ENCODE measurements at regions not wholly inside any gene's neighbourhood (a gene's known extent, or its start where the extent isn't known, plus 50 kb on each side); places are given as distances from the start of the nearest gene placed in this dataset.
"Not testable (repeated sequence)": the region's sequence is repeated elsewhere in the genome, so short reads cannot be mapped to it uniquely, and the experiment has no call there.

GRCh38 chr9:110126986-110127864 is 80.7 kb downstream of the C9orf152 start:
- FAIRE-seq = no peak

DNA sequence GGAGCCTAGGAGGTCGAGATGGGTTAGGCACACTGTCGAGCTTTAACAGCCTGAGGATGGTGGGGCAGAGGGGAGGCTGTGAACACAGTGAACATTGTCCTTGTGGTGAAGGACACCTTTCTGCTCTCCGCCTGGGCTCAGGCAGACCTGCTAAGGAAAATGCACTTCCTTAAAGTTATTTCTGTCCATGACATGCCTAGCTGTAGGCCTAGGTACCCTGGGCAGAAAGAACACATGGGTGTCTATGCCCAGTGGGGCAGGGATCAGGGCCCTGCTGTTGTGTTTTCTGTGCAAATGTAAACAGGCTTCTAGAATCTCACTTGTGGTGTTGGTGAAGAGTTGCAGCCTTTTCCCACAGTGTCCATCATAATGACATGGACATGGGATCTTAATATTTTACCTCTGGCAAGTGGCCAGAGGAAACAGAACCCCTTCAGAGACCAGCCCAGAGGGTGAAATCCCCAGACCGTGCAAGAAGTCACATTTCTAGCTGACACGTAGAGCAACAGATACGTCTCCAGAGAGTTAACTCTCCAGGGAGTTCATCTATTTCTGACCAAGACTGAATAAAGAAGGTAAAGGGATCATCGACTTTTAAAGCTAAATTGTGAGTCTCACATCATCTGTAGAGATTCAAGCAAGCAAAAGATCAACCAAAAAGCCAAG is 79.2 kb downstream of the C9orf152 start:
- no peak for FAIRE-seq

DNA sequence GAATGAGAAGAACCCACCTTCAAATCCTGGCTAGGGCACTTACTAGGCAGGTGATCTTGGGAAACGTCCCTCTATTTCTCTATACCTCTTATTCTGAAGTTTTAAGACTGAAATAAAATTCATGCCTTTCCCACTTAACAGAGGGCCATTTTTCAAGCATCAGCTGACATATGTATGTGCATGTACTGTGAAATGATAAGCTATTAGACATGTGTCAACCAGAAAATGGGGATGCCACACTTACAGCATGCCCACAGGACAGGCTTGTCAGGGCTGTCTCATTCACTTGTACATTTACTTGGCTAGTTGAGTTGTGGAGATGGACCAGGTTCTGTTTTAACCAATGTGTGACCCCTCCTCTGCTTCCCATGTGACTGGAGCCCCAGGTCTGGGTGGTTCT is 78.5 kb downstream of the C9orf152 start:
- FAIRE-seq = no peak

DNA sequence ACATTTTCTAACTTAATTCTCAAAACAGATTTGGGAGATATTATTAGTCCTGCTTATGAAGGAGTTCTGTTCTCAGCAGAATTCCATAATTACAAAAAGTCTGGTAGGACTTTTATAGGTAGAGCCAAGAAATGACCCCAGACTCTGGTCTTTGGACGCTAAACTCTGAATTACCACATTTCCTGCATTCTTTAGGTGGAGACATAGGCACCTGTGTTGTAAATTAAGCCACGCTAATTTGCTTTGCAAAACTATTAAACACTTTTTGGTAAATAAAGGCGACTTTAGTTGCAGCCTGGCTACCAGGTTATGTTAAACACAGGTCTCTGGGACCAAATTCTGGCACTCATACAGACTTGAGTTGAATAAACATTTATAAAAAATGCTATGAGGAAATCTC is 77.7 kb downstream of the C9orf152 start:
- FAIRE-seq = no peak

DNA sequence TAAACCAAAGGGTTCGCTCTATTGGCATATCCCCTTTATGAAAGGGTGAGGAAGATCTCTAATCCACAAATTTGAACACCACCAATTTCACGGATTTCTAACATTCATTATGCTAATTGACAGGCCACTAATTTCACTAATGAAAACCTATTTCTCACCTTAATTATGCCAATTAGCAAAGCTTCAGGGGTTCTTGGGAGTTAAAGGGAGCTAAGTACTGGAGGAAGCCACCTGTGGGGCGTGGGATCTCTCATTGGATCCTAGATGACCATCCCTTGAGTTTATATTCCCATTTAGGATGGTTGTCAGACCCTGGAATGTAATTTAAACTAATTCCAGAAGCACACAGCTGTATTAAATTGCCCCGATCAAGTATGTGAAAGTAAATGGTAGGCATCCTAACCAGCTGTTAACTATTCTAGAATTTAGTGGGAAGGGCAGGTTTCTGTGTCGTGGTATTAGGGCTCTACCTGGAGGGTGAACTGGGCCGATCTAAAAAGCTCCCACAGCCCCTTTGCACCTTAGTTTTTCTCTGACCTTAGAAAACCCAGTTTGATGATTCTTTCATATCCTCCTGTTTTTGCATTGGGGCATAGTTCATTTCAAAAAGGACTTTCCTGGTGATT is 77.1 kb downstream of the C9orf152 start:
- no peak for FAIRE-seq

DNA sequence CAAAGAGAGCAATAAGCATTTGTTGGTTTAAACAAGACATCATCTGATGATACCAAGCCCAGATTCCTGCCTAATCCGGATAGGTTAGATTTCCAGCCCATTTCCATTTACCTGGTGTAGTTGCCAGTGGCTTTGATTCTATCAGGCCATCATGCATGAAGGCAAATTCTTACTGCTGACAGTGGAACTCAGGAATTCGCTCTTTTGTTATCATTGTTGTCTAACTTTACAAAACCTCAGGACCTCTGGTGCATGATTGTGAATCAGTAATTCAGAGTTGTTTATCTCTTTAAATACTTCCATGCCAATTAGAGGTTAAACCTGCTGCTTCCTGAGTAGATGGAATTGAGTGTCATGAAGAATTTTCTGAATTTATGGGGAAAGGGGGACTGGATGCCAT is 76.5 kb downstream of the C9orf152 start:
- FAIRE-seq = no peak

DNA sequence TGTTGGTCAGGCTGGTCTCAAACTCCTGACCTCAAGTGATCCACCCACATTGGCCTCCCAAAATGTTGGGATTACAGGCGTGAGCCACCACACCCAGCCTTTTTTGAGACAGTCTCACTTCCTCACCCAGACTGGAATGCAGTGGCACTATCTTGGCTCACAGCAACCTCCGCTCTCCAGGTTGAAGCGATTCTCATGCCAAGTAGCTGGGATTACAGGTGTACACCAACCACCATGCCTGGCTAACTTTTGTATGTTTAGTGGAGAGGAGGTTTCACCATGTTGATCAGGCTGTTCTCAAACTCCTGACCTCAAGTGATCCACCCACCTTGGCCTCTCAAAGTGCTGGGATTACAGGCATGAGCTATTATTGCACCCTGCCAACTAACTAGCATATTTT is 75.4 kb downstream of the C9orf152 start:
- FAIRE-seq = not testable (repeated sequence)

- FAIRE-seq = no peak
Observed at GRCh38 chr9:110133059-110133458, 74.9 kb downstream of the C9orf152 start.

- no peak for FAIRE-seq
Observed at GRCh38 chr9:110133608-110134210, 74.2 kb downstream of the C9orf152 start.

- no peak for FAIRE-seq
Observed at GRCh38 chr9:110135846-110136245, 72.1 kb downstream of the C9orf152 start.

- no peak for FAIRE-seq
Observed at GRCh38 chr9:110136802-110137201, 71.2 kb downstream of the C9orf152 start.

DNA sequence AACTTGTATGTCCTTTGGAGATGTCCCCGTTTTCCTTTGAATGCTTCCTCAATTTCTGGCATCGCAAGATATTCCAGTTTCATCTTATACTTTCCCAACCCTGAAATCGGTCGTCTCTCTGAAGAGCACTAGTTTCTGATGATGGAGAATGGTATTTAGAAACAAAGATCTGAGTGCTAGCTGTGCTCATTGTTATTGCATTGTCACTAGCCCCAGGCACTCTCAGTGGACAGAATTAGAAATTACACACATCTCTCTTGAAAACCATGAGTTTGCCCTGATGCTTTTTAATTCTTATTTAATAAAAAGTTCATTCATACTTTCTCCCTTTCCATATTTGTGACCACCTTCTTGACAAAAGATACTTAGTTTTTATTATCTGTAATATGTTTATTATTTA is 67.7 kb downstream of the C9orf152 start:
- no peak for FAIRE-seq

GRCh38 chr9:110141227-110141793 is 66.6 kb downstream of the C9orf152 start:
- FAIRE-seq = no peak

DNA sequence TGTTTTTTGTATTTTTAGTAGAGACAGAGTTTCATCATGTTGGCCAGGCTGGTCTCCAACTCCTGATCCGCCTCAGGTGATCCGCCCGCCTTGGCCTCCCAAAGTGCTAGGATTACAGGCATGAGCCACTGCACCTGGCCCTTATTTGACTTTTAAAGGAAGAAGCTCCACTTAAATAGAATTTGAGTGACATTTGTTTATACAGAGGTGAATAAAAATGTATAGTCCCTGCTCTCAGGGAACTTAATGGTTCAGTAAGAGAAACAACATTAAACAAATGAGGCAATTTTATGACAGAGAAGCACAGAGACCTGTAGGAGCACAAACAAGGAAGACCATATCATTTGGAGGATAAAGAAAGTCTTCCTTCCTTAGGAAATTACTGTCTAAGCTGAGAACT is 65.7 kb downstream of the C9orf152 start:
- no peak for FAIRE-seq

DNA sequence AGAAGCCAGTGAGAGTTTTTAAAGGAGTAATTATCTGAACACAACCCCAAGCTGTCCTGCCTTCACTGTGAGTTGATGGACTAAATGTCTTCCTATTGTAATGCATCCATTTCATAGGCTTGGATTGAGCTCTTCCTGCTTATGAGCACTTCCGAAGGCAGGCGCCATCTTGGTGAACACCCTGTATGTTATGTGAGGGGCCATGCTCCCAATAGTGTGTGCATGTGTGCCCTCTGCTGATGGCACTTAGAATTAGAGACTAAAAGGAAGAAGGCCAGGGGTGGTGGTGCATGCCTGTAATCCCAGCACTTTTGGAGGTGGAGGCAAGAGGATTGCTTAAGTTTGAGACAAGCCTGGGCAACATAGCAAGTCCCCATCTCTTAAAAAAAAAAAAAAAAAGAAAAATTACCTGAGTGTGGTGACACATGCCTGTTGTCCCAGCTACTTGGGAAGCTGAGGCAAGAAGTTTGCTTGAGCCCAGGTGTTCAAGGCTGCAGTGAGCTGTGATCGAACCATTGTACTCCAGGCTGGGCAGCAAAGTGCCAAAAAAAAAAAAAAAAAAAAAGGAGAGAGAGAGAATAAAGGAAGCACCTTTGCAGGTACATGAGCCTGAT is 65.0 kb downstream of the C9orf152 start:
- FAIRE-seq = no peak

DNA sequence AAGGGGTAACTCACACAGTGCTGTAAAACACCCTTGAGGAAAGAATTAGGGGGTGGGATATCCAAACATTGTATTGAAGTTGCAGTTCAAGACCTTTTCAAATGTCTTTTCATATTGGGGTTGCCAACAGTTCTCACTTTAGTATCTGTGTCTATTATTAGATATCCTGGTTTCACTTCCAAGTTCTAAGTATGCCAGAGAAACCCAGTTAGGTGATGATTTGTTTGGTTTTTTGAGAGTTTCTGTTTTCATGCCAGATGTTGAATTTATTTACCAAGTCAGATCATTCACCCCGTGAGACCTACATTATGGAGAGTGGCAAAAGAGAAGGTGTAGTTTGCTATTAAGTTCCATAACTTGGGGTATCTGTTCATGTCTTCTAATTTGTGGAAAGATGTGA is 64.5 kb downstream of the C9orf152 start:
- FAIRE-seq = no peak

DNA sequence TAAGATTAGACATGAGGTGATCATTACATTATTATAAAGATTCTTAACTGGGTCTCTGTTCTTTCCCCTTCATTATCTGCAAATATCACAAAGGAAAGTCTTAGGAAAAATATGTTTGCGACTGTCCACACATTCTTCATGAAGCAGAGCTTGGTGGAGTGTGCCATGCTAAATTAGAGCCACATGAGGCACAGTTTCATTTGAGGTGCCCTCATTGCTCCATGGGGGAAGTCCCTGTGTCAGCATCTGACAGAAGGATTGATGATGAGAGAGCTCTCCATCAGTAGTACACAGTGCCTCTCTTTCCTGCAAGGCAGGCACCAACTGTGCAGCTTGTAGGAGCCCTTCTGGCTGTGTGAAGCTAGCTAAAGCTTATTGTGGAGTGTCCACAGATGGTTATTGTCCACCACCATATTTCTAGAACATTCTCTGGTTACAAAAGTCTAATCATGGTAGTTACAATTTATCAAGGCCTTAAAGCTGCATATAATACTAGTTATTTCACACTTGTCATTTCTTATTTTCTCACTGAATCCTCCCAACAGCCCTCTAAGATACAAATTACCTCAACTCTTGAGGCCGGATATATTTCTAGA is 63.9 kb downstream of the C9orf152 start:
- FAIRE-seq = no peak

DNA sequence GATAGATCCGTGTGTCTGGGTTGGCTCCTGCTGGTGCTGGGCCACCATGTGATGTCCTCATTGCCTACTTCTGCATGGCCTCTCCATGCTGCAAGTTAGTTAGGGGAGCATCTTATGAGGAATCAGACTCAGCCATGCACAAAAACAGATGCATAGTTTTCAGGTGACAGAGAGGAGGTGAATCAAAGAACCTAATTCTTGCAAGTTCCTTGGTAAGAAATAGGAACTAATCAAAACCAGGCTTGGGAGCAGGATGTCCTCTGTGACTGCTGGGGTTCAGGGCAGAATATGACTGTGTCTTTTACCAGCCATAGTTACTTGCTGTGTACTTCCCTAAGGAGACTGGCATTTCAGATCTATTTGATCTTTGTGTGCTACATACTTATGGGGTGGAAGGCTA is 61.6 kb downstream of the C9orf152 start:
- no peak for FAIRE-seq

- no peak for FAIRE-seq
Observed at GRCh38 chr9:110148384-110148783, 59.6 kb downstream of the C9orf152 start.

DNA sequence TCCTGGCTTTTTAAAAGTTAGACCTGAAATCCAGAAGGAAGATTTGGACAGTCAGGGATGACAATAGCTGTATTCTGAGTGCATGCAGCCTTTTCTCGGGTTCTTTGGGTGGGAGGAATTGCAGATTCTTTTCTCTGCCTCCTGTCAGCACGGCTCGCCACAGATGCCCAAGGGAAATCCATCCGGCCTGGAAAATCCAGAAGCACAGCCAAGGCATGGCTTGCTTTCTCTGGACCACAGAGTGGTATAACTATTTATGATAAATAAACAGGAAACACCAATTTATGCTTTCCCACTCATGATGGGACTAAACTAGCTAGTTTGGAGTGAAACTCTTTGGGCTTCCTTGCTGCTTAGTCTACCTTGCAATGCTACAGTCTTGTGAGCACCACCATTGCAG is 59.1 kb downstream of the C9orf152 start:
- no peak for FAIRE-seq

Data from endometrium (tissue), 2 donors.